Smooth muscle cell (in vitro differentiated cells): ENCODE measurements at regions not wholly inside any gene's neighbourhood (a gene's known extent, or its start where the extent isn't known, plus 50 kb on each side); places are given as distances from the start of the nearest gene placed in this dataset.
A peak's percentile ranks its signal among the peaks of the same experiment; 100 is the strongest.
"Not testable (repeated sequence)": the region's sequence is repeated elsewhere in the genome, so short reads cannot be mapped to it uniquely, and the experiment has no call there.

ENCODE experiments used
- DNase-seq: peaks from one replicate; lab custom pipeline; 2025; ENCODE audit not compliant: unreplicated experiment; lab: John Stamatoyannopoulos, UW
- H2AFZ ChIP-seq: fragments of 200-600 bp; sonication (generic); 2 replicates; pipeline ENCODE4 v1.6.0; 2016; ENCODE audit warnings: antibody characterized with exemption, low read depth, mild to moderate bottlenecking
- H3F3A ChIP-seq: fragments of 200-600 bp; sonication (generic); 2 replicates; pipeline ENCODE4 v1.6.0; 2017; ENCODE audit warnings: antibody characterized with exemption, low read depth
- H3K27ac ChIP-seq: fragments of 200-600 bp; sonication (generic); 2 replicates; pipeline ENCODE4 v1.5.1; 2016; ENCODE audit warnings: low read depth, mild to moderate bottlenecking
- H3K27me3 ChIP-seq: fragments of 200-600 bp; sonication (generic); 2 replicates; pipeline ENCODE4 v1.6.1; 2016; ENCODE audit warnings: low read depth, mild to moderate bottlenecking
- H3K36me3 ChIP-seq: fragments of 200-600 bp; sonication (generic); 2 replicates; pipeline ENCODE4 v1.5.1; 2016; ENCODE audit warnings: low read depth
- H3K4me1 ChIP-seq: fragments of 200-600 bp; sonication (generic); 2 replicates; pipeline ENCODE4 v1.5.1; 2016; ENCODE audit warnings: low read depth
- H3K4me2 ChIP-seq: fragments of 200-600 bp; sonication (generic); 2 replicates; pipeline ENCODE4 v1.6.0; 2016; ENCODE audit warnings: mild to moderate bottlenecking
- H3K4me3 ChIP-seq: fragments of 200-600 bp; sonication (generic); 2 replicates; pipeline ENCODE4 v1.5.1; 2016; ENCODE audit warnings: mild to moderate bottlenecking
- H3K79me2 ChIP-seq: fragments of 200-600 bp; sonication (generic); 2 replicates; pipeline ENCODE4 v1.6.0; 2016; ENCODE audit warnings: low read depth, mild to moderate bottlenecking
- H3K9ac ChIP-seq: fragments of 200-600 bp; sonication (generic); 2 replicates; pipeline ENCODE4 v1.6.0; 2016; ENCODE audit warnings: low read depth
- H3K9me3 ChIP-seq: fragments of 200-600 bp; sonication (generic); replicated peaks from 2 replicates; pipeline ENCODE4 v1.5.1; 2016; ENCODE audit warnings: low read depth
- H4K20me1 ChIP-seq: fragments of 200-600 bp; sonication (generic); 2 replicates; pipeline ENCODE4 v1.6.0; 2016; ENCODE audit warnings: low read depth
- WGBS: methylation state at CpG from one replicate; pipeline ENCODE4 v1.1.7; 2016; ENCODE audit warnings: low lambda C conversion rate; 5-methylcytosine and 5-hydroxymethylcytosine counted together
- TF ChIP-seq, protein P1 (sequence below): fragments of 200-600 bp; sonication (generic); IDR thresholded peaks from 2 replicates; pipeline ENCODE4 v1.5.1; 2017; ENCODE audit warnings: borderline replicate concordance, mild to moderate bottlenecking, antibody characterized with exemption; ENCODE audit not compliant: insufficient read depth, poor library complexity, severe bottlenecking

DNA sequence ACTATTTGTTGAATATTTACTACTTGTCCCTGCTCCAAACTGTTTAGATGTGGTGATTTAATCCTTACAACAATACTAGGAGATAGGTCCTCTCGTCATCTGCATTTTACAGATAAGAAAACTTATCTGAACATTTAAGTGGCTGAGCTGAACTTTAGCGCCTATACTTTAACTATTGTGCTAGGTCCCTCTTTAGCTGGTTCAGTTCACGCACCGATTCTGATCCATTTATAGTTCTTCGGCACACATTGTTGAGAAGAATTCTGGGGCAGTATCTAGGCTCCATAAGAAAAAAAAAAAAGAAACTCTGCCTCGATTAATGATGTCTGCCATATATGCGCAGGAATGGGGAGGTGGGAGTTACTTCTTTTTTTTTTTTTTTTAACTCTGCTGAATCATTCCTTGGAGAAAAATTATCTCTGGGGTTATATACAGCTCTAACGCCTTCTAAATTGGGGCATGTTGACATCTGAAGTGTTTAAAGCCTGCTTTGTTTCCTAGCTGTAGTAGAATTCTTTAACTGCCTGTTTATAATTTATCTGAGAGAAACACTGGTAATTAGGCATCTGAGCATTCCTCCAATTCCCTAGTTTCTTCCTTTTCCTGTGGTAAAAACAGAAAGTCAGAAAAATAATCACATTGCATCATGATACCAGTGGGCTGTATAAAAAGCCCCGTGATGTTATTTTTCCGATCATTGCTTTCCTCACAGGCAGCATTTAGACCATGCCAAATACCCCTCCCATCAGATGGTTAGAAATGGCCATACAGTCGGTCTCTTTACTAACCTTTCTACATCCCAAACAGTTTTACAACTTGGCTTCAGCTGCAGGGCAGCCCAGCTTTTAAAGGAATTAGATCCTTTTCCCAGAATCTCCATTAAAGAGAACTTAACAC, 98.5 kb upstream of the KDM7A start:
- Histone ChIP-seq H3K4me1 (no peaks in the 10 kb centered on the region), H3K9ac (no peak overlapping the region), H3K36me3 (no peaks in the 10 kb centered on the region), H3K4me3 (peak overlapping the region; percentile 19), H3K4me2 (peak overlapping the region; percentile 74), H3K27ac (peak overlapping the region; percentile 0), H2AFZ (peak overlapping the region; percentile 20), H3K9me3 (no peaks in the 10 kb centered on the region), H4K20me1 (no peaks in the 10 kb centered on the region), H3K79me2 (no peaks in the 10 kb centered on the region), H3K27me3 (no peaks in the 10 kb centered on the region), H3F3A (no peaks in the 10 kb centered on the region)
- 45% methylated on average over 11 of the region's 11 CpGs for WGBS
- DNase-seq = no peak
- TF ChIP-seq, protein P1, sequence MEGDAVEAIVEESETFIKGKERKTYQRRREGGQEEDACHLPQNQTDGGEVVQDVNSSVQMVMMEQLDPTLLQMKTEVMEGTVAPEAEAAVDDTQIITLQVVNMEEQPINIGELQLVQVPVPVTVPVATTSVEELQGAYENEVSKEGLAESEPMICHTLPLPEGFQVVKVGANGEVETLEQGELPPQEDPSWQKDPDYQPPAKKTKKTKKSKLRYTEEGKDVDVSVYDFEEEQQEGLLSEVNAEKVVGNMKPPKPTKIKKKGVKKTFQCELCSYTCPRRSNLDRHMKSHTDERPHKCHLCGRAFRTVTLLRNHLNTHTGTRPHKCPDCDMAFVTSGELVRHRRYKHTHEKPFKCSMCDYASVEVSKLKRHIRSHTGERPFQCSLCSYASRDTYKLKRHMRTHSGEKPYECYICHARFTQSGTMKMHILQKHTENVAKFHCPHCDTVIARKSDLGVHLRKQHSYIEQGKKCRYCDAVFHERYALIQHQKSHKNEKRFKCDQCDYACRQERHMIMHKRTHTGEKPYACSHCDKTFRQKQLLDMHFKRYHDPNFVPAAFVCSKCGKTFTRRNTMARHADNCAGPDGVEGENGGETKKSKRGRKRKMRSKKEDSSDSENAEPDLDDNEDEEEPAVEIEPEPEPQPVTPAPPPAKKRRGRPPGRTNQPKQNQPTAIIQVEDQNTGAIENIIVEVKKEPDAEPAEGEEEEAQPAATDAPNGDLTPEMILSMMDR = no peak

GRCh38 chr7:140273417-140273816, 96.6 kb upstream of the KDM7A start:
- no peak overlapping the region for H2AFZ ChIP-seq
- no peaks in the 10 kb centered on the region for H3K9me3 ChIP-seq
- H3K27me3 ChIP-seq = no peaks in the 10 kb centered on the region
- H3K4me1 ChIP-seq = no peaks in the 10 kb centered on the region
- no peak overlapping the region for H3K4me2 ChIP-seq
- DNase-seq = no peak
- WGBS = 96% methylated on average over 8 of the region's 8 CpGs
- no peaks in the 10 kb centered on the region for H4K20me1 ChIP-seq
- no peaks in the 10 kb centered on the region for H3K36me3 ChIP-seq
- H3F3A ChIP-seq = no peaks in the 10 kb centered on the region
- no peaks in the 10 kb centered on the region for H3K79me2 ChIP-seq
- no peak overlapping the region for H3K27ac ChIP-seq
- no peak overlapping the region for H3K9ac ChIP-seq
- no peak overlapping the region for H3K4me3 ChIP-seq
- TF ChIP-seq, protein P1 = no peak

- H3K9ac ChIP-seq, H3K79me2 ChIP-seq, H3K36me3 ChIP-seq, H3K27me3 ChIP-seq, H3F3A ChIP-seq, H3K4me1 ChIP-seq, H4K20me1 ChIP-seq, H3K4me2 ChIP-seq, H2AFZ ChIP-seq, DNase-seq, H3K9me3 ChIP-seq, H3K4me3 ChIP-seq, H3K27ac ChIP-seq: not testable (repeated sequence)
- 98% methylated on average over 16 of the region's 16 CpGs for WGBS
These were observed 94.8 kb upstream of the KDM7A start for GRCh38 chr7:140271643-140271968.

- Histone ChIP-seq H3K79me2 (no peaks in the 10 kb centered on the region), H3K4me1 (no peaks in the 10 kb centered on the region), H3K27ac (no peak overlapping the region), H3K36me3 (no peaks in the 10 kb centered on the region), H3K9me3 (no peaks in the 10 kb centered on the region), H4K20me1 (no peaks in the 10 kb centered on the region), H3K9ac (no peak overlapping the region), H3K27me3 (no peaks in the 10 kb centered on the region), H2AFZ (no peak overlapping the region), H3F3A (no peaks in the 10 kb centered on the region), H3K4me3 (no peak overlapping the region), H3K4me2 (no peak overlapping the region)
- WGBS = 96% methylated on average over 6 of the region's 6 CpGs
- TF ChIP-seq, protein P1 = no peak
- no peak for DNase-seq
These were observed 92.3 kb upstream of the KDM7A start for GRCh38 chr7:140269004-140269638.
